ENCODE measurements at regions not wholly inside any gene's neighbourhood (a gene's known extent, or its start where the extent isn't known, plus 50 kb on each side); places are given as distances from the start of the nearest gene placed in this dataset.

DNA sequence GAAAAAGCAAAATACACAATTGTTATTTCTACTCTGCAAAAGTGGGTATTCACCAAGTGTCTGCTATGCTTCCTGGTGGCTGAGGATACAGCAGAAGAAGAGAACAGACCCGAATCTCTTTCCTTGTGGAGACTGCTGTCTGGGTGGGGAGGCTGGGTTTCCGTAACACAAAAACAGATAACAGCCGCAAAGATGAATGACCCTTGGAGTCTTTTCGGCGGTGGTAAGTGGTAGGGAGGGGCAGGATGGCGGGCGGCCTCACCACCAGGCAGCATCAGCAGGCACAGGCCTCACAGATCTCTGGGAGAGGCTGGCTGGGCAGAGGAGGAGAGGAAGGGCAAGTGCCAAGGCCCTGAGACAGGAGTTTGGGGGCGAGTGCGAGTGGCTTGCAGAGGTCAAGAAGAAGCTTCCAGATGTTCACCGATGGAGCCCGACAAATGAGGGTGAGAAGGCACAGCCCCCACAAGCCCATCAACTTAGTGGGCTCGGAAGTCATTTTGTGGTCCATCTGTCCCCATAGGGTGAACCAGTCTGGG lies 164.2 kb downstream of the RHOU start:
- no peak for DNase-seq

DNA sequence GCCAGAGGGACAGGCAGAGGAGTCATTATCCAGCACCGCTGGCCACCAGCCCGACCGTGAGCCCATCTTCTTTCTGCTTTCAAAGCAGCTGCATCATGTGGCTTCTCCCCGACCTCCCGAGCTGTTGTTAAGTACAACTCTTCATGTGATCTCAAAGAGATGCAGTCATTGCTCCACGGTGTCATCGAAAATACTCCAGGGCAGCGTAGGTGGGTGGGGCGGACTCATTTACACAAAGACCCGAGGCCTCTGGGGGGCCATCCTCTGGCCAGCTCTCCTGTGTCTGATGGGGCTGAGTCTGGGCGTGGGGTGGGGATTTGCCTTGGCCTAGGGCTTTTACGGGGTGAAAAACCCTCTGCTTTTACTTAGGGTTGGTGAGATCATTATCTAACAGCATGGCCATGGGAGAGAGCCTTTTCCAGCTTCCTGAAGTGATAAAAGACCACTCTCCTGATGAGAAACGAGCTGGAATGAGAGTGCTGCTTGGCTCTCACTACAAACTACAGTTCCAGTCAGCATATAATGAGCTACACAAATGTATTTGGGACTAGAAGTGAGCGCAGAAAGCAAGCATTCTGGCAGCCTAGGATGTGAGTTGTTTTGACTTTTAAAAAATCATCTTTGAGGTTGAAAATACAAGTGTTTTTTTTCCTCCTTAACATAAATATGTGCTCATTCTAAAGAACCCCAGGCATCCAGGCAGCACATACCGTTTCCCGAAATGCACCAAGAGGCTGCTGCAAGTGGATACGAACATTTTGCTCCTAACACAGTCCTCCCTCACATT lies 165.0 kb downstream of the RHOU start:
- no peak for DNase-seq

DNA sequence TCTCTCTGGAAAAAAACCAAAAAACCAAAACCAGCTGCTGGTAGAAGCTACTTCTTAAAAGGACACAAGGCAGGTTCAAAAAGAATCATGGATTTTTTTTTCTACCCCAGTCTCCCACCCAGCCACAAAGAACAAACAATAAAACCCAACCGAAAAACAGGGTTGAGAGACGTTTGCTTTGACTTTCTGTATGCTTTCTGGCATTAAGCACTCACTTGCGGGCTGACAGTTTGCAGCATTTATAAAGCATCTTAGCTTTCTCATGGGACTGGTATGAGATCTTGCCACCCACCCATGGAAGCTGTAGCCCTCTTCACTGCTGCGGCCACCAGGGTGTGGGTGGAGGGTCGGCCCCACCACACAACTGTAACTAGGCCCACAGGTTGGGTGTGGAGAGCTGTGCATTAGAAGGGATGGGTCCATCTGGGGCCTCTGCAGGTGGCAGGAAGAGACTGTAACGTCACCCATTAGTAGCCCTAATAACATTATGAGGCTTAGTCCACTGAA lies 165.7 kb downstream of the RHOU start:
- DNase-seq: no peak

DNA sequence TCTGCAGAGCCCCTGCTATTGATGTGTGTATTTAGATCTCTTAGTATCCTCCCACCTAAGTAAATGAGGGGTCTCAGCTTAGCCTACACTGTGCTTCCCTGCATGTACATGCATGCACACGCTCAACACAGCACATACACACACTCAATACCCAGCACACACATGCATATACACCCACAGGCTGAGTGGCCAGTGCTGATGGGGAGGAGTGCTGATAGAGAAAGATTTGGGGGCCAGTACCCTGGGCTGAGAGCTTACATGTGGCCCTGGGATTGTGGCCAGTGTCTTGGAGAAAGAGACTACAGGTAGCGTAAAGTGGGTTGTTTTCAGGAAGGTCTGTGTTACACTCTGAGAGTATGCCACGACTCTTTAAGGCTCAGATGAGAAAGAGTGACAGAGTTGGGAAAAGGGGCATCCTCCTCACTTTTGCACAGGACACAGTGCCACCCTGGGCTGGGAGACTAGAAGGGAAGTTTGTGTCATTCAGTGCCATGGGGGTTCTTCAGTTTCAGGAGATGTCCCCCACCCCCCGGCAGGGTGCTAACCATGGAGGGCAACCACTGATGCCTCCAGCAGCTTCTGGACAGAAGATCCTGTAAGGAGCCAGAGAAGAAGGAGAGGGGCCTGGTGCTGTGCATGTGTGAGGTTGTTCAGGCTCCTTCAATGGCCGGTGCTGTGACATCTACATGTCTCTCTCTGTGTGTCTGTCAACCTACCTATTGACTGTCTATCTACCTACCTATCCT lies 166.8 kb downstream of the RHOU start:
- DNase-seq: no peak

DNA sequence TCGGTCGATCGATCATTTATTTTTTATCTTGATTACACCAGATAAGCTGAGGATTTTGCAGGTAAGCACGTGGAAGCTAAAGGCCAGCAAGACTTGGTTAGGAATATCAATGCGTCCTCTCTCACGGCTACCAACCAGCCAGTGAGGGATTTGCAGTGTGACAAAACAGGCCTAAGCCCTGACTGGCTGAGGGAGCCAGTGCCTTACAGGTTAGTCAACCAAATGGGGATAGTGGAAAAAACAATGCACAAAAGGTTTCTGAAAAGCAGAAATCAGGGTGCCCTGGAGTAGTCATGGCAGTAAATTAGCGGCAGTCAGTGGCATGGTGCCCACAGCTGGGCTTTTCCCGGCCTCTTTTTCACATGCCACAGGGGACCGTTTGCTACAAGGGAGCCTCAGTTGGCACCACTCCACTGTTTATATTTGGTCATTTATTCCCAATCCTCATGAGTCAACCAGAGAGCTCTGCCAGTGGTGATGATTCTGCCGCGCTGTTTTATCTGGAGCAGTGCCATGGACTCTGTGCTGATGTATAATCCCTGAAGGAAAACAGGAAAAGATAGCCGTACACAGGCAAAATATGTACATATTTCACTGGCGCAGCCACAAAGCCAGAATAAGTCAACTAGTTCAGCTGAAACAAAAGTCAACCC lies 167.6 kb downstream of the RHOU start:
- no peak for DNase-seq

DNA sequence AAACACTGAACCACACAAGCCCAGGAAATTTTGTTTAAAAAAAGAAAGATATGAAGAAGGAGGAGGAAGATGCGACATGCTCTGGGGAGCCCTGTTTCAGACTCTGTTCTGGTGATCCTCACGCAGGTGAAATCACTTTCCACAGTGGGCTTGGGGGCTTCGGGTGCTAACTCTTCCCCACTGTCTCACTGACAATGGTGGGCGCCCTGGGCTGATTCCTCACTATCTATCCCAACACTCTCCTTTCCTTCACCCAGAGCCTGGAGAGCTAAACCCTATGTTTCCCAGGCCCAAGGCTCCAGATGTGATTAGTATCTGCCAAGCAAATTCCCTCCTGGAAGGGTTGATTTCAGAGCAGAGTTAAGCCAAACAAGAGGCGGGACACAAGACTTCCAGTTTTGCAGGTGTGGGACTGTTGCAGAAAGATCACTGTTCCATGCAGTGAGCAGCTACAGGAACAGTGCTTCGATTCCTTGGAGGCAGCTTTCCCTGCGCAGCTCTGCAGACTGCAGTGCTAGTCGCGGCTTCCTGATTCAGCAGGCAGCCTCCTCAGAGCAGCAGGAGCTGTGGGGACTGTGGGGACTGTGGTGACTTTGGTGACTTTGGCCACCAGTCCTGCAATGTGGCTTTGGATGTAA lies 168.3 kb downstream of the RHOU start:
- DNase-seq: no peak

DNA sequence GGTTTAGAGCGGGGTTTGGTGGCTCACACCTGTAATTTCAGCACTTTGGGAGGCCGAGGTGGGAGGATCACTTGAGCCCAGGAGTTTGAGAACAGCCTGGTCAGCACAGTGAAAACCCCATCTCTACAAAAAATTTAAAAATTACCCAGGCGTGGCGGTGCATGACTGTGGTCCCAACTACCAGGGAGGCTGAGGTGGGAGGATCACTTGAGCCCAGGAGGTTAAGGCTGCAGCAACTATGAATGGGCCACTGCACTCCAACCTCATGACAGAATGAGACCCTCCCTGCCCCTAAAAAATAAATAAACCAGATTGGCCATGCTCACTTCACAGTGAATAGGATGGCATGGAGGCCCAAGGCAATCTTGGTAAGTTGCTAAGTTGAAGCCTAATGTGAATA lies 168.9 kb downstream of the RHOU start:
- no peak for DNase-seq

DNA sequence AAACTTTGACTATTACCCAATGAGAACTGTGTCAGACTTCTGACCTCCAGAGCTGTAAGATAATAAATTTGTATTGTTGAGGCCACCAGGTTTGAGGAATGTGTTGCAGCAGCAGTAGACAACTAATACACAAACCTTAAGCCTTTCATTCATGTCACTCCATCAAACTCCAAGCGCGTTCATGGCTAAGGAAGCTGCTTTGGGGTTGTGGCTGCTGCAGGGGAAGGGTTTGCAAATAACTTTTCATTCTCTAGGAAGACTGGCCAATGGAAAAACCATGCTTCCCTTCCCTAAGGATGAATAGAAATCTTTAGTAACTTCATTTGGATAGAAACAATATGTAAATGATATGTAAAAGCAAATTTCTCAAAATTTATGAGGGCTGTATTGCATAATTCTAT lies 170.4 kb downstream of the RHOU start:
- no peak for DNase-seq

DNA sequence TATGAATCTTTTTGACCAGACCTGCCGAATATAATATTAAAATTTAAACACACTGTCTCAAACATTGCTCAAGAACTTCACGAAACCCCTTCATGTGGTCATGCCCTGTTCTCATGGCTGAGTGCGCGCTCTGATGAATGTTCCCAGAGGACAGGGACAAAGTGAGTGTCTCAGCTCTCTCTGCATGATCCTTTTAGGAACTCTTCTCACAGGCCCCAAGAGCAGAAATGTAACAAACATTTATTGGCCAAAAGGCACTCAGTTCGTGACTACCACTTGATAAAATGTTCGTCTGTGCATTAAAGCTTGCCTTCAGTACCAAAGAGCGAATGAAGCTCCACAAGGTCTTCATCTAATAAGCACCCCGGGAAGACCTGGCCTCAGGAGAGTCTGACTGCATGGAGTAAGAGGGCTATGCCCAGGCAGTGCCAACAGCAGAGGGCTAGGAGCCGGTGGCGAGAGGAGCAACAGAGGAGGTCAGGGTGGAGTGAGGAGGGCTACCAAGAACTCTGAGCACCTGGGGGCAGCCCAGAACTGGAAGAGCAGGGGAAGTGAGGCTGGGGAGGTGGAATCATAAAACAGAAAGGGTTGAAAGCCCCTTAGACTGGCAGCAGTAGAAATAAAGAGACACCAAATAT lies 171.1 kb downstream of the RHOU start:
- no peak for DNase-seq

DNA sequence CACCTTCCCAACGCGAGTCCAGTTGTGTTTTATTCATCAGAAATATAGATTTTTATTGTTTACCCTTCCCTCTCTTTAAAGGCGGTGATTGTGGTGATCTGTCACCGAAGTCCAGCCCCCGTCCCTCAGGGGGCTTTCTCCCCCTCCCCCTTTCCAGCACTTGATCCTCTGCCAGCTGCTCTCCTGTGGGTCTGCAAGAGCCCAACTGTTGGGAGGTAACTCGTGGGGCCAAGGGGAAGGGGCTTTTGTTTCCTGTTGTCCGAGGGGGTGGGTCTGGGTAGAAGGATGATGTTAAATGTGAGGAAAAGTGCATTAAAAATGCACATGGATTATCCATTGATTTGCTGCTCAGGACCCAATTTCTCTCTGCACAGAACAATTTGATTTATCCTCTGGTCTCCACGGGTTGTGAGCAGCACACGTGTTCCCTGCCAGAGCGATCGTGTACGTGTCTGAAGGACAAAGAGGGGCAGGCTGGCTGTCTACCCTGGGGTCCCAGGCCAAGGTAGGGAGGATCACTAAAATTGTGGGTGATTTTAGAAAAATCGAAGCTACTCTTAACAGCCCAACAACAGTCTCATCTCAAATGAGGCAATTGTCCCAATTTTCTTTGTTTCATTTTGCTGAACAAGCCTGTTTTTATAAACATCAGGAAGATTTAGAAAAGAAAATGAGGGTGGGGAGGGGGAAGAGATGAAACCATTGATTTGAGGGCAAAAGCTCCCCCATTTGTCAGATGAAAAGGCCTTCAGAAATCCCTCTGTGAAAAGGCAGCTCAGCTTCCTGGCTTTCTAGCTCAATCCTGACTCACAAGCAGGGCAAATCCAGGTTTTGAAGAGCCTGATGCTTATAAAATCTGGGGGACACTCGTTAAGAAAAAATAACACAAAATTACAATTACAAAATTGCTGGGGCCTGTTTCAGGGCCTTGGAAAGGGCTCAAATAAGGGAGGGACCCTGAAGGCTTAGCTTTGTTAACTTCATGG lies 176.2 kb downstream of the RHOU start:
- no peak for DNase-seq

DNA sequence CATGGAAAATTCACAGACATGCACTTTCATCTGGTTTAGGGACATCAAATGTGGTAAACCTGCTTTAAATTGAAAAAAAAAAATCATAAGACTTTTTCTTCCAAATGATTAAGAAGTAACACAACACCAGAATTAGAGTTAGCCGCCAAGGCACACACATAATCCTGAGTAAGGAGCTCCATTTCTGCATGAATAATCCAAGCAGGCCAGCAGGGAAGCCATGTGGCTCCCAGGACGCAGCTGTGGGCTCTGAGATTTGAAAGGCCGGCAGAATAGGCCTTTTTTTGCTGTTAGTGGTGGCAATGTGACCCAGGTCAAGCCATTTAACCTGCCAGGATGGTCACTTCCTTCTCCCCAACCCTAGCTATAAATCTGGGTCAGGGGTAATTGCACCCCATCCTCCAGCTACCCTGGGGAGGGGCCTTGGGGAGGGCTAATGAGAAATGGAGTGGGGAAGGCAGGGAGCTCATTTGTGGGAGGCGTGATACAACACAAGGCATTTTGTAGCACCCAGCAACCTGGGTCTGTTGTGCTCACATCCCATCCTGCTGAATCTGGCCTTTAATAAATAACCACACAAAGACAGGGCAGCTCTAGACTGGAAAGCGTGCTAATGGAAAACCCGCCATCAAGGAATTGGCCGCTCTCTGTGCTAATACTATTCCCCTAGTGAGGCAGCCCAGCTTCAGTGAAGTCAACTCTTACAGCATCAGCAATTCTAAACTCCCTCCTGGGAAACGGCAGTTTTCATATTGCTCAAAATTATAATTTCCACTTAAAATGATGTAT lies 178.5 kb downstream of the RHOU start:
- DNase-seq: no peak

DNA sequence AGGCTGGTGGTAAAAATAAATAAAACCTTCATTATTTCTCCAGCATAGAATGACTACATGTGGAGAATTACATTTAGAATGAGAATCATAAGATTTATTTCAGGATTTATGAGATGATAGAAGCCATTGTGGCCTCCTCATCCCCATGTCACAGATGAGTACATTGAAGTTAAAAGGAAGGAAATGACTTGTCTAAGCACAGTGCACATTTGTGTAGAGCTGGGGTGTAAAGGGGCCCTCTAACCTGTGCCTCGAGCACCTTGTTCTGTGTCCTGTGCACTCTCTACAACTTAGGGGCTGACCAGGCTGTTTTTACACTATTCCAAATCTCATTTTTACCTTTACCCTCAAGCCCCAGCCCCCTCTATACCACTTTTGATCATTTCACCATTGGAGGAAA lies 179.4 kb downstream of the RHOU start:
- no peak for DNase-seq

DNA sequence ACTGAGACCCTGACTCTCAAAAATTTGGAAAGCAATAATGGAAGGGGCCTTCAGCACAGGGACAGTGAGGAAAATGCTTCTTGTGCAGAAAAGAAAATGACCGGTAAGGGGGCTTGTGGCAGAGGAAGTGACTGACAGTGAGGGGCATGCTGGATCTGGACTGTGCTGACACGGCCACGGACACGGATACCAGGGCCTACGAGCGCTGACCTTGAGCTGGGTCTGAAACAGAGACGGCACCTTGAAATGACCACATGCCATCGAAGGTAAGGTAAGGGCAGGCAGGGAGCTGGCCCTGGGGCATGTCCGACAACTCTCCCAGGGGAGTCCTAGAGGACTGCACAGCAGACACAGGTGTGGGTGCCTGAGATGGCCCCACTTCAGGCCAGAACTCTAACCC lies 182.1 kb downstream of the RHOU start:
- no peak for DNase-seq

DNA sequence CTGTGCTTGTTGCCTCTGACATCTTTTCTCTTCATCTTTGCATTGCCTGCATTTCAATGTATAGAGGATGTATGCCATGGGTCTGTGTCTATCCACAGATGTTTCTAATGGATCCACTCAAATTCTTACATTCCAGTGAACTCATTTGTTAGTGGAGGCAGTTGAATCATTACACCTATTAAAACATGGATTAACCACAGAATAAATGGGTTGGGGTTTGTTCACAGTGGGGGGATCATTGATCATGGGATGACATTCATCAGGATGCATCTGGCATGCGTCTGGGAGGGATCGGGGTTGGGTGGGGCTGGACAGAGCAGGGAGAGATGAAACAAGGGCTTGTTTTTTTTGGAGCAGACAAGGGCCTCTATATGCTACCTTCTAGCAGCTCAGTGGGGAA lies 182.5 kb downstream of the RHOU start:
- DNase-seq: no peak

DNA sequence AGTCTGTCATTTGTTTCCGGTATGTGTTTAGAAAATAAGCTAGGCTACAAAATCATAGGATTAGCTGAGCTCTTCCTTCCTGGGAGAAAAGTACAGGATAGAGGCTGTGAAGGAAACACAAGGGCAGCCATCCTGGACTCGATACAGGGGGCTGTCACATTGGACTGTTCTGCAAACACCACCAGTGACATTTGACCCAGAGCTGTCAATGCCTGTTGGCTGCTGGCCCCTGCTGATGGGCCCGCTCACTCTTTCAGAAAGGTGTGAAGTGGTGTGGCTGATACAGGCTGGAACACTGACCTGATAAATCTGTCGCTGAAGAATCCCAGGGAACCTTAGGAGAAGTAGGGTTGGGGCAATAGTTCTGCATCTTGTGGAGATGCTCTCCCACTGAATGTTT lies 183.1 kb downstream of the RHOU start:
- DNase-seq: no peak

DNA sequence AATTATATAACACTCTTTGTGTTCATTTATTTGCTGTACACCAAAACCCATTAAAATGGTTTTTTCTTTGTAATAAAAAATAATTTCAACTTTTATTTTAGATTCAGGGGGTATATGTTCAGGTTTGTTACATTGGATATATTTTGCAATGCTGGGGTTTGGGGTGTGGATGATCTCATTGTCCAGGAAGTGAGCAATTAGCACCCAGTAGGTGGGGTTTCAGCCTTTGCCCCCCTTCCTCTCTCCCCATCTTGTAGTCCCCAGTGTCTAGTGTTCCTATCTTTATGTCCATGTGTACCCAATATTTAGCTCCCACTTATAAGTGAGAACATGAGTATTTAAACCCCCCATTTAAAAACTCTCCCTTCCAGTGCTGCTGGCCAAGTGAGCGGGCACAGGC lies 184.6 kb downstream of the RHOU start:
- no peak for DNase-seq

DNA sequence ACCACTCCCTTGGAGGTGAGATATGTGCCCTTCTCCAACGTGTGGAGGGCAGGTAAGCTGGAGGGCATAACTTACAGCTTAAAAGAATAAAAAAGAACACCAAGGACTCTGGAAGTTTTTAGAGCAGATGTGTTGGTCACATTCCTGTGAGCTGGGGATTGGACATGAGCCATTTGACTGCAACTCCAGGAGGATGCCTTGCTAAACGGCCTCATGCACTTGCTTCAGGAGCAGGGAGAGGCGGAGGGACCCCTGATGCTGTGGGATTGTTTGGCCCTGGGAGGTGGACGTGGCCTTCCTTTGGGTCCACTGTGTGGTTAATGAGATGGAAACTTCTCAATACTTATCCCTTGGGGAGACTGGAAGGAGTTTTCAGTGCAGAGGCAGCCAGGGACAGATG lies 185.6 kb downstream of the RHOU start:
- no peak for DNase-seq

DNA sequence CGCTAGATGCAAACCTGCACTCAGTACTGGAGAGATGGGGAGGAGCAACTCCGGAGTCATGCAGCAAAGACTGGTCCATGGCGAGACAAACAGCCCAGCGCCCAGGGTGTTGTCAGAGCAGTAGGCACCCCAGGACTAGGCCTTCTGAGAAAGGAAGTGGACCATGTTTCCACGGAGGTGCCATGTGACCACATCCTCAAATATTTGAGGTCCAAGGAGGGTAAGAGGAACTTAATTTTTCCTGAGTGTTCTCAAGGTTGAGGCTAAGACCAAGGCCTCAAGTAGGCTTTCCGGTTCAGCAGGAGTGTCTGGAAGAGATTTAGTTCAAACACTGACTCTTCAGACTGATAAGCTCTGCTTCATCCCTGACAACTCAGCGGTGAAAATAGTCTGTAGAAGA lies 186.2 kb downstream of the RHOU start:
- DNase-seq: no peak

DNA sequence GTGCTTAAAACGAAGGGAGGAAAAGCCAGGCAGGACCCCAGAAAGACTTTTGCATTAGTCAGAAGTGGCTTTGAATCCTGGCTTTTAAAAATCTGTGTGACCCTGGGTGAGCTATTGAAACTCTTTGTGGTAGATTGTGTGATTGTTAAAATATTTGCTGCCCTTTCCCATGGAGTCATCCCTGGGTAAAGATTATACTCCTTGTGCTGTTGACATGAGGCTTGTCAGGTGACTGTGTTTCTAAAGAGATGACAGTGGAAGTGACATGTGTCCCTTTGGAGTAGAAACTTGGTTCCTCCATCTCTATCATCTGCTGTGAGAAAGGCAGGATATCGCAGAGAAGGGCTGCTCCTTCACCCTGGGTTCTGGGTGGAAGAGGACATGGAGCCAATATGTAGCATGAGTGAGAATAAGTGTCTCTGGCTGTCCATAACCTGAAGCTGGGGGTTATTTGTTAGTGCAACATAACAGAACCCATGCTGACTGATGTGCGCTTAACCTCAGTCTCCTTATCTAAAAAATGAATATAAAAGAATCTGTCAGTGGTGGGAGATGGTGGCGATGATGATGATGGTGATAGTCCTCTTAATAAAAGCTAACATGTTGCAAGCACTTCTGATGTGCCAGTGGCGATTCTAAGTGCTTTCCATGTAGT lies 187.6 kb downstream of the RHOU start:
- no peak for DNase-seq
